Brain microvascular endothelial cell (primary cell): ENCODE measurements at regions not wholly inside any gene's neighbourhood (a gene's known extent, or its start where the extent isn't known, plus 50 kb on each side); places are given as distances from the start of the nearest gene placed in this dataset.

ENCODE experiments used
- DNase-seq: peaks from one replicate; pipeline ENCODE4 v3.0.0-alpha.2; 2020
- H3K27ac ChIP-seq: fragments of 250-450 bp; sonication (Bioruptor Pico); 2 replicates; pipeline ENCODE4 v1.5.1; 2020; ENCODE audit warnings: mild to moderate bottlenecking, moderate library complexity
- H3K27me3 ChIP-seq: fragments of 250-450 bp; sonication (Bioruptor Pico); replicated peaks from 2 replicates; pipeline ENCODE4 v1.5.1; 2020; ENCODE audit warnings: mild to moderate bottlenecking
- H3K36me3 ChIP-seq: fragments of 250-450 bp; sonication (Bioruptor Pico); replicated peaks from 2 replicates; pipeline ENCODE4 v1.5.1; 2020; ENCODE audit warnings: mild to moderate bottlenecking
- H3K4me3 ChIP-seq: 2 replicates; pipeline ENCODE4 v1.5.1; 2011; ENCODE audit warnings: low read depth, mild to moderate bottlenecking, control low read depth, low read length, moderate library complexity
- in situ Hi-C: cut with HindIII; loops from 2 replicates; pipeline ENCODE4 v1.10.0; 2017; ENCODE audit warnings: low sequenced_read_pairs, low pct_ligation_motif_present
- TF ChIP-seq, protein P1 (sequence below): IDR thresholded peaks from 2 replicates; pipeline ENCODE4 v1.5.1; 2011; ENCODE audit warnings: low read depth, mild to moderate bottlenecking, moderate library complexity, low read length, control low read depth, inconsistent platforms; ENCODE audit errors: missing control alignments

DNA sequence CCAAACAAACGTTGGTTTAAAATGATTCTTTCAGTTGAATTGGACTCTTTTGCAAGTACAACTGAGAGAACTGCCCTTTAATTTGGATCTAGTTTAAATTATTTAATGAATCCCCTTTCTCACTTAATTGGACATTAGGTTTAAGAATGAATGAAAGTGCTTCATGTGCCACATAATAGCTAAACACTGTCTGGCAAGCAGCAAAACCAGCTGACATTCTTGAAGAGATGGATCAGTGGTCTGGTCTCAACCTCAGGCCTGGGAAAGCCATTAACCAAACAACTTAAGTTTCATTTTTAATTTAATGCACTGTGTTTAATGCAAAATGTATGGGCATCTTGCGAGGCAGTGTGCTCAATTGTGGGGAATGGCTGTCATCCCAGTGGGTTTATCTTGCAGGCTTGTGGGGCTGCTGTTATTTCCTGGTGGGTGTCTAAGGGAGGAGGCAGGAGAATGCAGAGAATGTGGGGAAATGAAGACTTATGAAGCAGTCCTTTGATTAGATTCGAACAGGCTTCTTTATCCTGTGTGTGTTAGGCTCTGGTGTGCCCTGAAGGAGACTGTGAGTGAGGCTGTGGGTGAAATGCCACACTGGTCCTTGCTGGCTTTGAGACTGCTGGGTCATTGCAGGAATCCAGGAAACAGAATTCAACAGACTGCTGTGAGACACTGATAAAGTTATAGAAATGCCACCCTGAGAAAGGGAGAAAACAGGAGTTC is 144.1 kb upstream of the PELI2 start:
- TF ChIP-seq, protein P1, sequence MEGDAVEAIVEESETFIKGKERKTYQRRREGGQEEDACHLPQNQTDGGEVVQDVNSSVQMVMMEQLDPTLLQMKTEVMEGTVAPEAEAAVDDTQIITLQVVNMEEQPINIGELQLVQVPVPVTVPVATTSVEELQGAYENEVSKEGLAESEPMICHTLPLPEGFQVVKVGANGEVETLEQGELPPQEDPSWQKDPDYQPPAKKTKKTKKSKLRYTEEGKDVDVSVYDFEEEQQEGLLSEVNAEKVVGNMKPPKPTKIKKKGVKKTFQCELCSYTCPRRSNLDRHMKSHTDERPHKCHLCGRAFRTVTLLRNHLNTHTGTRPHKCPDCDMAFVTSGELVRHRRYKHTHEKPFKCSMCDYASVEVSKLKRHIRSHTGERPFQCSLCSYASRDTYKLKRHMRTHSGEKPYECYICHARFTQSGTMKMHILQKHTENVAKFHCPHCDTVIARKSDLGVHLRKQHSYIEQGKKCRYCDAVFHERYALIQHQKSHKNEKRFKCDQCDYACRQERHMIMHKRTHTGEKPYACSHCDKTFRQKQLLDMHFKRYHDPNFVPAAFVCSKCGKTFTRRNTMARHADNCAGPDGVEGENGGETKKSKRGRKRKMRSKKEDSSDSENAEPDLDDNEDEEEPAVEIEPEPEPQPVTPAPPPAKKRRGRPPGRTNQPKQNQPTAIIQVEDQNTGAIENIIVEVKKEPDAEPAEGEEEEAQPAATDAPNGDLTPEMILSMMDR = no peak

DNA sequence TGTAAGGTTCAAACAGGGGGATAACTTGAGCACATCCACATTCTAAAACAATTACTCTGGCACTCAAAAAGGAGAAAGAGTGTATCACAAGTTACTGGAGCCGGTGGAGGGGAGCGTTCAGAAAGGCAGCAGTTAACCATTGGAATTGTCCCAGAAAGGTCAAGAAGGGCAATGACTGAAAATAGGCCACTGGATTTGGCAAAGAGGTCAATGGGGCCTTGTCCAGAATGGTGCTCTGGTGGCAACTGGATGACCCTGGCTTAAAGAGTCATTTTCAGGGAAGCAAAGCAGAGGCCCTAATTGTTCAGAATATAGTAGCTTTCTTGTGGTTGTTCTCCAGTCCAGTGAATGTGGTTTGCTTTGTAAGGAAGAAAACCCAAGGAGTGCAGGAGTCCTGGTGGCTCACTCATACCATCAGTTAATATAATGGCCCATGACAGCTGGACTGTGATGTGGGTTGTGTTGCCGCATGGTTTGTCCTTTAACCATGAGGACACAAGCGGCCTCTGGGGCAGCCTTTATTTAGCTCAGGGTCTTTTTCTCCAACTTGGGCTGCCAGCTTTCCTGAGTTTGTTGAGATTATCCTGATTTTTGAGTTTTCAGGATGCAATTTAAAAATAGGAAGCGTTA is 142.8 kb upstream of the PELI2 start:
- TF ChIP-seq, protein P1 = no peak
- H3K27ac ChIP-seq = no peak overlapping the region
- in situ Hi-C loops = no loop called here

More for the DNA sequence above, 144.1 kb upstream of the PELI2 start:
- Histone ChIP-seq H3K36me3 (no peaks in the 10 kb centered on the region), H3K27ac (no peak overlapping the region), H3K27me3 (no peaks in the 10 kb centered on the region), H3K4me3 (no peak overlapping the region)
- peak; percentile 6 for DNase-seq
- in situ Hi-C loops = no loop called here

DNA sequence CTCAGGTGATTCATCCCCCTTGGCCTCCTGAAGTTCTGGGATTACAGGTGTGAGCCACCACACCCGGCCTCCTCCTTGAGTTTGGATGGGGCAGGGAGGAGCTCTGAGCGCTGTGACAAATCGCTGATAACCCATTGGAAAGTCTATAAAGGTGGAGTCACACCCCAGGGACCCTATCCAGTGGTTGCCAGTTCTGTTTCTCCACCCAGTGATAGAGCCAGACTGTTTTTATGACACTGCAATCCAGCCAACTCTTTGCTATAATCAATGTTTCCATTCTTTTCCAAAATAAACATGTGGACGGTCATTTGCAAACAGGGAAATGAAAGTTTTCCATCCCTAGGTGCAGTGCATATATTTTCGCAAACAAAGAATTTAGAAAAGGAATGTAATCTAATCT is 142.0 kb upstream of the PELI2 start:
- Histone ChIP-seq H3K36me3 (no peaks in the 10 kb centered on the region), H3K4me3 (no peak overlapping the region), H3K27ac (no peak overlapping the region), H3K27me3 (no peaks in the 10 kb centered on the region)
- in situ Hi-C loops = no loop called here
- no peak for DNase-seq
- TF ChIP-seq, protein P1 = no peak

More for the DNA sequence above, 142.8 kb upstream of the PELI2 start:
- Histone ChIP-seq H3K36me3 (no peaks in the 10 kb centered on the region), H3K27me3 (no peaks in the 10 kb centered on the region), H3K4me3 (no peak overlapping the region)
- no peak for DNase-seq

DNA sequence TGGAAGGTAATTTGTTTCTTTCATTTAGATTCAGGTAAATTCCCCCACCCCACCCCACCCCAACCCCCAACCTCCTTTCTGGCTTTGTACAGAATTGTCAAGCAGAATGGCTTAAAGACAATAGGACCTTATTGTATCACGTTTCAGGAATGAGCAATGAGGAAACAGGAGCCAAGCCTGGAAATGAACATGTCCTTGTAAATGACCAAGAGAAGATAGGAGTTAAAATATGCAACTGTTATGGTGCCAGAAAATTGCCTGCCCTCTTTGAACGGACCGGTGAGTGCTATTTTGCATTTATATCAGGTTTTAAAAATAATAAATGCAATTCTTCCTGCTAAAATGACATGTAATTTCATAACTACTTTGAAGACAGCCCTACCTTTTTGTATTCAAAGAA is 141.6 kb upstream of the PELI2 start:
- TF ChIP-seq, protein P1 = no peak
- no peak overlapping the region for H3K27ac ChIP-seq
- no peak for DNase-seq
- in situ Hi-C loops = no loop called here
- no peaks in the 10 kb centered on the region for H3K27me3 ChIP-seq
- H3K4me3 ChIP-seq = no peak overlapping the region
- H3K36me3 ChIP-seq = no peaks in the 10 kb centered on the region

DNA sequence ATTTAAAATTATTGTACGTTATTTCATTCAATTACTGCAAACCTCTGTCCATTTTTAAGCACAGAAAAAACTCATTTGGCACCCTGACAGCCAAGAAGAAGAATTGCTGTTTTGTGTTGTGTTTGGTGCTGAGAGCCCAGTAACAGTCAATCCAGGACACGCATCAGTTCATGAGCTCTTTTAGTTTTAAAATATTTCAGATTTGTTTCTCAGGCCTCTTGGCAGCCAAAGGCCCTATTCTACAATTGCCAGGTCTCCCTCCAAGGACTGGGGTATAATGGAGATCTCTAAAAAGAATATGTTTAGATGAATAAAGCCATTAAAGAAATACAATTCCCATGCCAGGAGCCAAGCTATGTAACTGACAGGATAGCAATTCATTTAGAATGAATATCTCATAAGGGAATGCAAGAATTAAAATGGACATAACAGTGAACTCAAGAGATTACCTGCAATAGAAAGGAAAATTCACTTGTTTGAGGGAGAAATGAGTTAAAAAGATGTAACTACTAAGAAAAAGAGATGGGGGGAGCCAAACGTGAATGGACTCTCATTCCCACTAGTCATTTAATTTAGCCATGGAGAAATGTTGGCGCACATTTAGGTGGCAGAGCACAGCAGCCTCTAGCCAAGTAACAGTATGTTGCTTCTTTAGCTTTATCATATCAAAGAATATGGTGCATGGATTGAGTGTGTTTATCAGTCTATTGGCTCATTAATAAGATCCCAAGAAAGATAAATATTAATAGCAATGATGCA is 140.6 kb upstream of the PELI2 start:
- Histone ChIP-seq H3K36me3 (no peaks in the 10 kb centered on the region), H3K27me3 (no peaks in the 10 kb centered on the region), H3K27ac (no peak overlapping the region), H3K4me3 (no peak overlapping the region)
- no peak for DNase-seq
- TF ChIP-seq, protein P1 = no peak
- in situ Hi-C loops = no loop called here
